OCI-LY7 (cell line): ENCODE measurements at regions not wholly inside any gene's neighbourhood (a gene's known extent, or its start where the extent isn't known, plus 50 kb on each side); places are given as distances from the start of the nearest gene placed in this dataset.

ENCODE experiments used
- CTCF ChIP-seq: fragments of 200-600 bp; sonication (generic); conservative IDR thresholded peaks from 2 replicates; pipeline ENCODE4 v1.5.1; 2014; ENCODE audit warnings: mild to moderate bottlenecking, antibody characterized with exemption, low read length, moderate library complexity, mixed read lengths
- EZH2phosphoT487 ChIP-seq: fragments of 200-600 bp; sonication (generic); IDR thresholded peaks from 2 replicates; pipeline ENCODE4 v1.6.1; 2018; ENCODE audit warnings: low read depth, borderline replicate concordance, mild to moderate bottlenecking, mixed run types, antibody characterized with exemption, low read length, moderate library complexity, mixed read lengths

GRCh38 chr11:71197096-71197495, 55.3 kb downstream of the SHANK2 start:
- TF ChIP-seq CTCF = no peak
- TF ChIP-seq EZH2phosphoT487 = no peak
